IMR-90 (cell line): ENCODE measurements at regions not wholly inside any gene's neighbourhood (a gene's known extent, or its start where the extent isn't known, plus 50 kb on each side); places are given as distances from the start of the nearest gene placed in this dataset.

ENCODE experiments used
- ATAC-seq: fragments of 200-7000 bp; cut with Tn5 transposase; 2 replicates; pipeline ENCODE4 v1.9.1; 2020; ENCODE audit warnings: low read depth, mild to moderate bottlenecking, moderate library complexity
- BruUV-seq: library from RNA; stranded (reverse); fragments of 400-500 nt; replicated peaks from 2 replicates; lab custom pipeline; 2021; lab: Mats Ljungman, UMichigan
- CTCF ChIA-PET: fragments of 300-600 bp; formaldehyde crosslinking; extraction: SDS; loops from one replicate; lab custom pipeline; 2021; ENCODE audit warnings: antibody characterized with exemption; lab: Yijun Ruan, JAX
- POLR2A ChIA-PET: fragments of 300-600 bp; sonication (Branson Sonifier 250); formaldehyde crosslinking; loops from one replicate; lab custom pipeline; 2022; ENCODE audit warnings: antibody characterized with exemption; ENCODE audit not compliant: unreplicated experiment; lab: Charles Lee
- DNase-seq: peaks from one replicate; pipeline ENCODE4 v3.0.0; 2013
- H2AFZ ChIP-seq: replicated peaks from 2 replicates; pipeline ENCODE3; 2013; ENCODE audit warnings: low read length, mild to moderate bottlenecking; ENCODE audit not compliant: poor library complexity
- H2AK5ac ChIP-seq: 2 replicates; pipeline ENCODE4 v1.6.1; 2013; ENCODE audit warnings: low read depth, low read length, inconsistent platforms
- H2AK9ac ChIP-seq: replicated peaks from 2 replicates; pipeline ENCODE3; 2013; ENCODE audit warnings: mild to moderate bottlenecking, low read depth, low read length, moderate library complexity; ENCODE audit not compliant: poor library complexity
- H2BK120ac ChIP-seq: 2 replicates; pipeline ENCODE4 v1.6.1; 2013; ENCODE audit warnings: low read depth, low read length, inconsistent platforms
- H2BK15ac ChIP-seq: 3 replicates; pipeline ENCODE4 v1.6.1; 2013; ENCODE audit warnings: low read depth, low read length, inconsistent platforms
- H2BK20ac ChIP-seq: 2 replicates; pipeline ENCODE4 v1.6.1; 2013; ENCODE audit warnings: low read depth, mild to moderate bottlenecking, inconsistent platforms, low read length, moderate library complexity
- H2BK5ac ChIP-seq: 2 replicates; pipeline ENCODE4 v1.6.1; 2013; ENCODE audit warnings: mild to moderate bottlenecking, low read depth, low read length, inconsistent platforms; ENCODE audit not compliant: poor library complexity, severe bottlenecking
- H3K14ac ChIP-seq: replicated peaks from 2 replicates; pipeline ENCODE4 v1.6.1; 2013; ENCODE audit warnings: low read depth, low read length, inconsistent platforms
- H3K18ac ChIP-seq: 2 replicates; pipeline ENCODE4 v1.6.1; 2013; ENCODE audit warnings: low read depth, low read length, control low read depth
- H3K23ac ChIP-seq: 2 replicates; pipeline ENCODE4 v1.6.1; 2013; ENCODE audit warnings: low read depth, low read length, inconsistent platforms
- H3K27ac ChIP-seq: 2 replicates; pipeline ENCODE4 v1.5.1; 2013; ENCODE audit warnings: mild to moderate bottlenecking, control low read depth, low read length; ENCODE audit not compliant: insufficient read depth
- H3K27me3 ChIP-seq: 2 replicates; pipeline ENCODE4 v1.6.1; 2013; ENCODE audit warnings: low read length; ENCODE audit not compliant: control insufficient read depth, insufficient read depth
- H3K36me3 ChIP-seq: 2 replicates; pipeline ENCODE4 v1.6.1; 2013; ENCODE audit warnings: low read length, mixed read lengths; ENCODE audit not compliant: control insufficient read depth, insufficient read depth
- H3K4ac ChIP-seq: 2 replicates; pipeline ENCODE4 v1.6.1; 2013; ENCODE audit warnings: low read depth, low read length, inconsistent platforms
- H3K4me1 ChIP-seq: 2 replicates; pipeline ENCODE4 v1.6.1; 2013; ENCODE audit warnings: low read length, mixed read lengths; ENCODE audit not compliant: control insufficient read depth, insufficient read depth
- H3K4me2 ChIP-seq: 2 replicates; pipeline ENCODE4 v1.6.1; 2013; ENCODE audit warnings: low read depth, mild to moderate bottlenecking, control low read depth, low read length, moderate library complexity
- H3K4me3 ChIP-seq: 2 replicates; pipeline ENCODE4 v1.5.1; 2013; ENCODE audit warnings: low read depth, mild to moderate bottlenecking, control low read depth, low read length, moderate library complexity; ENCODE audit not compliant: insufficient read depth
- H3K56ac ChIP-seq: 2 replicates; pipeline ENCODE4 v1.6.1; 2013; ENCODE audit warnings: low read length, inconsistent platforms; ENCODE audit not compliant: insufficient read depth; ENCODE audit errors: extremely low read depth
- H3K79me1 ChIP-seq, 2 experiments: 2 replicates each; pipeline ENCODE4 v1.6.1; 2013; ENCODE audit warnings: low read length in 2 of 2, inconsistent platforms in 1 of 2, low read depth in 1 of 2
- H3K9ac ChIP-seq: 2 replicates; pipeline ENCODE4 v1.6.1; 2013; ENCODE audit warnings: low read depth, low read length, control low read depth
- H3K9me1 ChIP-seq: 2 replicates; pipeline ENCODE4 v1.6.1; 2013; ENCODE audit warnings: low read length, inconsistent platforms; ENCODE audit not compliant: insufficient read depth
- H3K9me3 ChIP-seq: 2 replicates; pipeline ENCODE4 v1.6.1; 2013; ENCODE audit warnings: low read length; ENCODE audit not compliant: control insufficient read depth, insufficient read depth
- H4K20me1 ChIP-seq: 2 replicates; pipeline ENCODE4 v1.6.1; 2013; ENCODE audit warnings: low read length, inconsistent platforms; ENCODE audit not compliant: insufficient read depth
- H4K5ac ChIP-seq: 2 replicates; pipeline ENCODE4 v1.6.1; 2013; ENCODE audit warnings: mild to moderate bottlenecking, low read depth, low read length, control low read depth
- H4K8ac ChIP-seq, 2 experiments: 2 replicates each; pipeline ENCODE4 v1.6.1; 2013; ENCODE audit warnings: low read depth in 2 of 2, low read length in 2 of 2, control low read depth in 1 of 2, inconsistent platforms in 1 of 2
- H4K91ac ChIP-seq: 2 replicates; pipeline ENCODE4 v1.6.1; 2013; ENCODE audit warnings: low read depth, low read length, inconsistent platforms; ENCODE audit not compliant: insufficient read depth
- BHLHE40 ChIP-seq: fragments of 150-350 bp; IDR thresholded peaks from 2 replicates; pipeline ENCODE4 v1.6.1; 2016; ENCODE audit warnings: mild to moderate bottlenecking, low read depth, low read length
- MAFK ChIP-seq: IDR thresholded peaks from 2 replicates; pipeline ENCODE4 v1.6.1; 2012; ENCODE audit warnings: low read depth, low read length, improper control_type of control experiment
- MAZ ChIP-seq: IDR thresholded peaks from 2 replicates; pipeline ENCODE4 v1.6.1; 2012; ENCODE audit warnings: low read depth, mild to moderate bottlenecking, low read length, improper control_type of control experiment, moderate library complexity, borderline replicate concordance
- WGBS, 2 experiments: methylation state at CpG; one replicate each; pipeline versions ENCODE4 v1.1.5 to v1.1.7; 2013; ENCODE audit warnings: missing lambda C conversion rate in 2 of 2; ENCODE audit not compliant: insufficient read length in 1 of 2; ENCODE audit errors: extremely low coverage in 2 of 2; 5-methylcytosine and 5-hydroxymethylcytosine counted together
- dilution Hi-C: fragments of 300-500 bp; cut with HindIII; formaldehyde crosslinking; loops from one replicate; pipeline ENCODE4 v1.14.3; 2018; ENCODE audit warnings: low sequenced_read_pairs; ENCODE audit not compliant: unreplicated experiment
- in situ Hi-C: fragments of 300-500 bp; cut with MboI; formaldehyde crosslinking; loops from 3 replicates; pipeline ENCODE4 v1.14.3; 2019; ENCODE audit warnings: low sequenced_read_pairs, inconsistent platforms, mixed read lengths
- intact Hi-C: fragments of 100-400 bp; cut with micrococcal nuclease; formaldehyde crosslinking; loops from 2 replicates; pipeline ENCODE4 v1.10.0; 2022

GRCh38 chr13:87207280-87208003 is 463.7 kb upstream of the SLITRK5 start:
- Histone ChIP-seq H4K8ac (no peak overlapping the region), H3K79me1 (no peaks in the 10 kb centered on the region), H3K9me3 (no peaks in the 10 kb centered on the region), H2BK15ac (no peak overlapping the region), H3K4me2 (no peak overlapping the region), H3K4me3 (no peak overlapping the region), H4K5ac (no peak overlapping the region), H3K27me3 (no peaks in the 10 kb centered on the region), H3K4ac (no peak overlapping the region), H3K27ac (no peak overlapping the region), H3K36me3 (no peaks in the 10 kb centered on the region), H4K20me1 (no peaks in the 10 kb centered on the region), H2BK5ac (no peak overlapping the region), H2BK20ac (no peak overlapping the region), H4K91ac (no peak overlapping the region), H3K23ac (no peak overlapping the region), H3K4me1 (no peaks in the 10 kb centered on the region), H2AK9ac (no peak overlapping the region), H3K9ac (no peak overlapping the region), H3K9me1 (no peaks in the 10 kb centered on the region), H3K18ac (no peak overlapping the region), H3K14ac (no peak overlapping the region; the same call in 1 of the 2 replicates), H2BK120ac (no peak overlapping the region), H2AK5ac (no peak overlapping the region), H3K56ac (no peak overlapping the region), H2AFZ (no peak overlapping the region)
- TF ChIP-seq BHLHE40 (no peak), MAFK (no peak), MAZ (no peak)
- ChIA-PET CTCF (no interaction called here), POLR2A (no interaction called here)
- DNase-seq (peak; percentile 1), ATAC-seq (no peak)
- dilution Hi-C loops (no loop called here), in situ Hi-C loops (no loop called here), intact Hi-C loops (no loop called here)
- 86% methylated on average over 1 of the region's 4 CpGs; no CpG with 5 or more reads in 1 of the 2 experiments for WGBS, 2 experiments
- BruUV-seq, result no TSS peak
